Neuronal stem cell (in vitro differentiated cells): ENCODE measurements at regions not wholly inside any gene's neighbourhood (a gene's known extent, or its start where the extent isn't known, plus 50 kb on each side); places are given as distances from the start of the nearest gene placed in this dataset.

ENCODE experiments used
- DNase-seq: peaks from one replicate; pipeline ENCODE4 v3.0.0-alpha.2; 2013; ENCODE audit warnings: low spot score
- H2AFZ ChIP-seq: one replicate; pipeline ENCODE4 v1.6.1; 2013; ENCODE audit warnings: mild to moderate bottlenecking, low read length, inconsistent platforms
- H2AK5ac ChIP-seq: 2 replicates; pipeline ENCODE4 v1.6.1; 2013; ENCODE audit warnings: low read depth, mild to moderate bottlenecking, inconsistent platforms, low read length, moderate library complexity, mixed read lengths
- H2BK120ac ChIP-seq: 2 replicates; pipeline ENCODE4 v1.6.1; 2013; ENCODE audit warnings: low read depth, mild to moderate bottlenecking, inconsistent platforms, low read length, moderate library complexity, mixed read lengths
- H2BK12ac ChIP-seq: one replicate; pipeline ENCODE4 v1.6.1; 2013; ENCODE audit warnings: low read length, inconsistent platforms
- H2BK15ac ChIP-seq: 2 replicates; pipeline ENCODE4 v1.6.1; 2013; ENCODE audit warnings: mild to moderate bottlenecking, low read length, inconsistent platforms, mixed read lengths
- H2BK5ac ChIP-seq: one replicate; pipeline ENCODE4 v1.6.1; 2013; ENCODE audit warnings: inconsistent platforms, mild to moderate bottlenecking, low read length, moderate library complexity
- H3K14ac ChIP-seq: one replicate; pipeline ENCODE4 v1.6.1; 2013; ENCODE audit warnings: low read length, inconsistent platforms
- H3K18ac ChIP-seq: 2 replicates; pipeline ENCODE4 v1.6.1; 2013; ENCODE audit warnings: low read length, inconsistent platforms
- H3K23ac ChIP-seq: 2 replicates; pipeline ENCODE4 v1.6.1; 2013; ENCODE audit warnings: low read depth, mild to moderate bottlenecking, mixed read lengths, low read length, inconsistent platforms; ENCODE audit not compliant: poor library complexity
- H3K27ac ChIP-seq: replicated peaks from 3 replicates; pipeline ENCODE4 v1.5.1; 2013; ENCODE audit warnings: low read length, inconsistent platforms
- H3K27me3 ChIP-seq, 3 experiments: 2 replicates each; pipeline ENCODE4 v1.6.1; 2013; ENCODE audit warnings: low read length in 3 of 3, mild to moderate bottlenecking in 2 of 3, inconsistent platforms in 1 of 3, low read depth in 1 of 3, mixed read lengths in 1 of 3, moderate library complexity in 1 of 3; ENCODE audit not compliant: control insufficient read depth in 3 of 3, insufficient read depth in 3 of 3
- H3K36me3 ChIP-seq, 2 donors: replicated peaks in 1 of 2; 2 replicates each; pipeline ENCODE4 v1.6.1; 2013; ENCODE audit warnings: low read length in 2 of 2; ENCODE audit not compliant: control insufficient read depth in 2 of 2, insufficient read depth in 2 of 2
- H3K4ac ChIP-seq: 2 replicates; pipeline ENCODE4 v1.6.1; 2013; ENCODE audit warnings: inconsistent platforms, mild to moderate bottlenecking, low read length, moderate library complexity
- H3K4me1 ChIP-seq, 2 donors: 1 replicate in 1 of 2; 2 replicates in 1 of 2; pipeline ENCODE4 v1.6.1; 2013; ENCODE audit warnings: low read length in 2 of 2, low read depth in 1 of 2; ENCODE audit not compliant: control insufficient read depth in 2 of 2, insufficient read depth in 1 of 2
- H3K4me2 ChIP-seq: one replicate; pipeline ENCODE4 v1.6.1; 2013; ENCODE audit warnings: mild to moderate bottlenecking, low read length, inconsistent platforms; ENCODE audit not compliant: insufficient read depth, poor library complexity, severe bottlenecking
- H3K4me3 ChIP-seq, 2 donors: 2 replicates each; pipeline ENCODE4 v1.5.1; 2013; ENCODE audit warnings: low read length in 2 of 2, mild to moderate bottlenecking in 2 of 2, inconsistent platforms in 1 of 2, moderate library complexity in 1 of 2
- H3K79me1 ChIP-seq: one replicate; pipeline ENCODE4 v1.6.1; 2013; ENCODE audit warnings: low read depth, mild to moderate bottlenecking, inconsistent platforms, low read length, moderate library complexity
- H3K9ac ChIP-seq: one replicate; pipeline ENCODE4 v1.6.1; 2013; ENCODE audit warnings: mild to moderate bottlenecking, low read depth, low read length, inconsistent platforms; ENCODE audit not compliant: poor library complexity
- H3K9me3 ChIP-seq, 2 donors: replicated peaks in 1 of 2; 2 replicates each; pipeline versions ENCODE3 to v1.6.1; 2013; ENCODE audit warnings: low read length in 2 of 2, mild to moderate bottlenecking in 2 of 2, inconsistent platforms in 1 of 2, low read depth in 1 of 2, mixed read lengths in 1 of 2, moderate library complexity in 1 of 2; ENCODE audit not compliant: control insufficient read depth in 2 of 2, insufficient read depth in 1 of 2
- H4K8ac ChIP-seq: one replicate; pipeline ENCODE4 v1.6.1; 2013; ENCODE audit warnings: low read depth, mild to moderate bottlenecking, inconsistent platforms, low read length, moderate library complexity
- H4K91ac ChIP-seq: one replicate; pipeline ENCODE4 v1.6.1; 2013; ENCODE audit warnings: low read length, low read depth, mild to moderate bottlenecking, inconsistent platforms; ENCODE audit not compliant: poor library complexity
- WGBS, 2 donors: extraction: QIAGEN DNeasy Blood & Tissue Kit; methylation state at CpG; one replicate each; pipeline ENCODE4 v1.1.7; 2013; ENCODE audit warnings: missing lambda C conversion rate in 2 of 2, mixed read lengths in 1 of 2; ENCODE audit not compliant: insufficient read length in 2 of 2, insufficient replicate concordance in 1 of 2; ENCODE audit errors: extremely low coverage in 2 of 2; 5-methylcytosine and 5-hydroxymethylcytosine counted together

GRCh38 chr13:39208636-39209035, 170.4 kb downstream of the NHLRC3 start:
- H3K27ac ChIP-seq = no peak overlapping the region

GRCh38 chr13:39209731-39210531, 171.7 kb downstream of the NHLRC3 start:
- H3K27me3 ChIP-seq = no peaks in the 10 kb centered on the region
- H3K4me2 ChIP-seq = no peak overlapping the region
- no peak overlapping the region for H3K18ac ChIP-seq
- H3K4ac ChIP-seq = no peak overlapping the region
- no peak overlapping the region for H3K23ac ChIP-seq
- no peak overlapping the region for H2BK15ac ChIP-seq
- no peak overlapping the region for H2AK5ac ChIP-seq
- no peak overlapping the region for H2BK12ac ChIP-seq
- no peaks in the 10 kb centered on the region for H3K9me3 ChIP-seq
- no peak overlapping the region for H2AFZ ChIP-seq
- H2BK120ac ChIP-seq = no peak overlapping the region
- no peak overlapping the region for H3K4me3 ChIP-seq
- no peak overlapping the region for H3K27ac ChIP-seq
- H3K14ac ChIP-seq = no peak overlapping the region
- no peak overlapping the region for H2BK5ac ChIP-seq
- H3K4me1 ChIP-seq = no peaks in the 10 kb centered on the region
- no peak overlapping the region for H3K9ac ChIP-seq
- DNase-seq = no peak
- WGBS, 2 donors = no CpG with 5 or more reads among the region's 1 CpG
- no peaks in the 10 kb centered on the region for H3K36me3 ChIP-seq
- H4K8ac ChIP-seq = no peak overlapping the region
- H4K91ac ChIP-seq = no peak overlapping the region
- H3K79me1 ChIP-seq = no peaks in the 10 kb centered on the region

More at GRCh38 chr13:39208636-39209035, 170.4 kb downstream of the NHLRC3 start:
- Histone ChIP-seq H3K9me3 (no peaks in the 10 kb centered on the region), H3K4ac (no peak overlapping the region), H2BK12ac (no peak overlapping the region), H3K36me3 (no peaks in the 10 kb centered on the region), H2BK15ac (no peak overlapping the region), H3K4me3 (no peak overlapping the region), H3K79me1 (no peaks in the 10 kb centered on the region), H3K9ac (no peak overlapping the region), H3K4me2 (no peak overlapping the region), H2BK5ac (no peak overlapping the region), H3K4me1 (no peaks in the 10 kb centered on the region), H4K8ac (no peak overlapping the region), H2BK120ac (no peak overlapping the region), H3K23ac (no peak overlapping the region), H3K18ac (no peak overlapping the region), H2AFZ (peak overlapping the region; percentile 28), H3K27me3 (no peaks in the 10 kb centered on the region), H3K14ac (no peak overlapping the region), H2AK5ac (no peak overlapping the region), H4K91ac (no peak overlapping the region)
- no peak for DNase-seq
- WGBS, 2 donors = no CpG with 5 or more reads among the region's 4 CpGs

GRCh38 chr13:39210961-39211534, 172.8 kb downstream of the NHLRC3 start:
- no CpG with 5 or more reads among the region's 1 CpG for WGBS, 2 donors
- Histone ChIP-seq H3K4me2 (no peak overlapping the region), H3K27ac (no peak overlapping the region), H2AK5ac (no peak overlapping the region), H2BK120ac (no peak overlapping the region), H2AFZ (no peak overlapping the region), H3K79me1 (no peaks in the 10 kb centered on the region), H3K4me1 (no peaks in the 10 kb centered on the region), H3K23ac (no peak overlapping the region), H4K8ac (no peak overlapping the region), H2BK12ac (no peak overlapping the region), H3K36me3 (no peaks in the 10 kb centered on the region), H3K4ac (no peak overlapping the region), H3K9me3 (peaks cover 0 to 2% of the 10 kb centered on the region in 2 donors), H4K91ac (no peak overlapping the region), H2BK15ac (no peak overlapping the region), H3K27me3 (no peaks in the 10 kb centered on the region), H3K9ac (no peak overlapping the region), H3K4me3 (no peak overlapping the region), H2BK5ac (no peak overlapping the region), H3K14ac (no peak overlapping the region), H3K18ac (no peak overlapping the region)
- DNase-seq = no peak

GRCh38 chr13:39215971-39216370, 177.7 kb downstream of the NHLRC3 start:
- Histone ChIP-seq H3K18ac (no peak overlapping the region), H2BK120ac (no peak overlapping the region), H3K23ac (no peak overlapping the region), H3K4ac (no peak overlapping the region), H3K9me3 (peaks cover 4 to 6% of the 10 kb centered on the region in 2 donors), H3K27me3 (no peaks in the 10 kb centered on the region), H3K4me3 (no peak overlapping the region), H3K36me3 (no peaks in the 10 kb centered on the region), H2BK15ac (no peak overlapping the region), H2BK5ac (no peak overlapping the region), H3K79me1 (no peaks in the 10 kb centered on the region), H2BK12ac (no peak overlapping the region), H3K14ac (no peak overlapping the region), H3K4me1 (no peaks in the 10 kb centered on the region), H3K27ac (no peak overlapping the region), H4K8ac (no peak overlapping the region), H2AFZ (no peak overlapping the region), H3K4me2 (no peak overlapping the region), H2AK5ac (no peak overlapping the region), H3K9ac (no peak overlapping the region), H4K91ac (no peak overlapping the region)
- DNase-seq = no peak
- WGBS, 2 donors = no CpG with 5 or more reads among the region's 8 CpGs
